H54 (cell line): ENCODE measurements at regions not wholly inside any gene's neighbourhood (a gene's known extent, or its start where the extent isn't known, plus 50 kb on each side); places are given as distances from the start of the nearest gene placed in this dataset.
"Not testable (repeated sequence)": the region's sequence is repeated elsewhere in the genome, so short reads cannot be mapped to it uniquely, and the experiment has no call there.

Experiments used
- DNase-seq: peaks from one replicate; pipeline ENCODE4 v3.0.0; 2011; ENCODE audit warnings: low spot score, mixed read lengths; ENCODE audit not compliant: insufficient read length
- FAIRE-seq: peaks from 3 replicates; lab custom pipeline; 2011; peaks lifted over from hg19 to GRCh38; lab: Jason Lieb, UNC
- POLR2A ChIP-seq: IDR thresholded peaks from 2 replicates; pipeline ENCODE4 v1.6.1; 2011; ENCODE audit warnings: low read depth, mild to moderate bottlenecking, low read length

- no peak for TF ChIP-seq POLR2A
- FAIRE-seq: no peak
- DNase-seq: no peak
These were observed 875.5 kb upstream of the SORCS1 start for GRCh38 chr10:108039821-108040584.

GRCh38 chr10:108037061-108037460 lies 872.6 kb upstream of the SORCS1 start:
- no peak for DNase-seq
- no peak for TF ChIP-seq POLR2A
- no peak for FAIRE-seq

DNA sequence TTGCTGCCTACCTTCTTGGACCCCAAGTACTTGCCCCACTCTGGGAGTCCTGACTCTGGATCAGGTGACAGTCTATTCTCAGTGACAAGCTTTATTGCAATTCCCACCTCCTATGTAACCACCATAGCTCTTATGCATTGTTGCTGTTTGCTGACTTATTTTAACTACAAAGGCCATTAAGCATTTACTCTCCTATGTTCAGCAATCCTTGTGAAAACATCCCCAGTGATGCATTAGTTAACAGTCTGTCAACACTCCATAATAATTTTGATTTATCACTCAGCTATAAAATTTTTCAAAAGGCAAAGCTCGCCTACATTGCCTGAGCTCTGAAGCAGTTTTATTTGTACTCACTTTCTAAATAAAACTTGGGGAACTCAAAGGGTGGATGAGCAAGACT lies 871.8 kb upstream of the SORCS1 start:
- DNase-seq (no peak), FAIRE-seq (no peak)
- TF ChIP-seq POLR2A: no peak

- DNase-seq (no peak), FAIRE-seq (no peak)
- TF ChIP-seq POLR2A: no peak
These were observed 870.3 kb upstream of the SORCS1 start for GRCh38 chr10:108034829-108035228.

DNA sequence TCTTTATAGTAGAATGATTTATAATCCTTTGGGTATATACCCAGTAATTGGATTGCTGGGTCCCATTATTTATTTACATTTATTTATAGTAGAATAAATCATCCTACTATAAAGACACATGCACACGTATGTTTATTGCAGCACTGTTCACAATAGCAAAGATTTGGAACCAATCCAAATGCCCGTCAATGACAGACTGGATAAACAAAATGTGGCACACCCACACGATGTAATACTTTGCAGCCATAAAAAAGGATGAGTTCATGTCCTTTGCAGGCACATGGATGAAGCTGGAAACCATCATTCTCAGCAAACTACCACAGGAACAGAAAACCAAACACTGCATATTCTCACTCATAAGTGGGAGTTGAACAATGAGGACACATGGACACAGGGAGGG lies 869.0 kb upstream of the SORCS1 start:
- not testable (repeated sequence) for DNase-seq, FAIRE-seq

- FAIRE-seq: no peak
- no peak for DNase-seq
- no peak for TF ChIP-seq POLR2A
These were observed 867.0 kb upstream of the SORCS1 start for GRCh38 chr10:108031505-108031904.

- FAIRE-seq (no peak), DNase-seq (no peak)
- no peak for TF ChIP-seq POLR2A
These were observed 850.3 kb upstream of the SORCS1 start for GRCh38 chr10:108014902-108015177.

- TF ChIP-seq POLR2A: no peak
- FAIRE-seq: no peak
- no peak for DNase-seq
These were observed 849.8 kb upstream of the SORCS1 start for GRCh38 chr10:108014145-108014901.

DNA sequence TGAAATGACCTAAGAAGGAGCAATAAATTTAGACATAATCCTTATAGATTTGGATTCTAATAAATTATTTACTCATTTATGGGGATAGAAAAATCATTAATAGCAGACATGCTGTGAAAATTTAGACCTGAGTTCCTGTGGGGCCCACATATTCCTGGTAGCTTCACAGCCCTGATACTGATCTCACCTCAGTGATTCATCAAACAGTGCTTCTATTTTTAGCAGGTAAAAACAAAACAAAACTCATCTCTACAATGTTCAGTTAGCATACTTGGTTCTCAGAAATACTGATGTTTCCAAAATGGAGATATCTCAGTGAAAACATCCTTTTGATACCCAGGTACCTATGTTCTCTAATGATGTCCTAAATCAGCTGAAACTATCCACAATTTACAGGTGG lies 841.1 kb upstream of the SORCS1 start:
- no peak for FAIRE-seq
- TF ChIP-seq POLR2A: no peak
- DNase-seq: no peak

DNA sequence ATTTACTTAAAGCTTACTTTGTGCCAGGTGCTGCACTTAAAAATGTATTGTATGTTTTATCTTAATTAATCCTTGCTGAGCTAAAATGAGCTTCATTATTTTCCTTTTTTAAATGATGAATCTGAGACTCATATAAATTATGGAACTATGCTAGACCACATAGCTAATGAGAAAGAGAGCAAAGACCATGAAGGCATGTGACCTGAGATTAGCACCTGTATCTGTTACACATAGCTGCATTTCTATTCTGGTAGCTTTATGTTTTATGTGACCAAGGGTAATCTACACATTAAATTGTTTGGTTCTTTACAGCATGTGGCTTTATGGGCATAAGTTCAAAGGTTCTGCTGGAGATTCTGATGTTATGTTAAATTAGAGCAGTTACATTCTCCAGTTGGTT lies 839.1 kb upstream of the SORCS1 start:
- FAIRE-seq (no peak), DNase-seq (no peak)
- no peak for TF ChIP-seq POLR2A

DNA sequence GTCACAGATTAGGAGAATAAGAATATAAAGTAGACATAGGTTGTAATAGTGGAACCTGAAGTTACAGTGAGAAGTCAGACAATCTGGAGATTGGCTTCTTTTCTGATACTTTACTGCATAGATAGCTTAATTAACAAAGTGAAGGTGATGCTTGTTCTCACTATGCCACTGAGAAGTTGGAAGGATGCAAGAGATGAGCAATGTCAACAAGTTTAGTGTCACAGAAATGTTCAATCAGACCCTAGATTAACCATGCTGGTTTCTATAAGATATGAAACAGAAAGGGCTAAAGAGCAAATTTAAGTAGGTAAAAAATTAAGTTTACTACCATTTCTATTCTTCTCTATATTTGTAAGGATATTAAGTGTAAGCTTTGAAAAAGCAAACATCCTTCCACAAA lies 838.6 kb upstream of the SORCS1 start:
- FAIRE-seq: no peak
- TF ChIP-seq POLR2A: no peak
- DNase-seq: no peak

GRCh38 chr10:108000365-108000764 lies 835.9 kb upstream of the SORCS1 start:
- no peak for DNase-seq
- no peak for TF ChIP-seq POLR2A
- FAIRE-seq: no peak

GRCh38 chr10:107994621-107995270 lies 830.2 kb upstream of the SORCS1 start:
- TF ChIP-seq POLR2A: no peak
- DNase-seq (no peak), FAIRE-seq (no peak)

DNA sequence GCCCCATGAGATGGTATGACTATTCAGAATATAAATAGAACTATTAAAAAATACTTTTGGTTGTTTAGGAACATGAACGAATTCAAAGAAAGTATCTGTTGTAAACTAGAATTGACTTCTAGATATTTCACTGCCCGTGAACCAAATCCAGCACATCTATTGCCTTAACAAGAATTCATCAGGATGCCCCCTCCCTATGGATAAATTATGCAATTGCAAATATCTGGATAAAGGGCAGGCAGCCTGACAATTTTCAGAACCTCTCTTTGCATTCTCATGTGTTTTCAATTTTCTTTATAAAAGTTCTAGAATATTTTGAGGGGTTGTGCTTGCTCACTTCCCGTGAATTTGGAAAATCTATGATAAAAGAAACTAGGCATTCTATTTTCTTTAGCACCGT lies 822.1 kb upstream of the SORCS1 start:
- FAIRE-seq (no peak), DNase-seq (no peak)
- TF ChIP-seq POLR2A: no peak
